CD4-positive, alpha-beta T cell (primary cell): ENCODE measurements at regions not wholly inside any gene's neighbourhood (a gene's known extent, or its start where the extent isn't known, plus 50 kb on each side); places are given as distances from the start of the nearest gene placed in this dataset.

Experiments used
- ATAC-seq: fragments of 200-7000 bp; cut with Tn5 transposase; one replicate; pipeline ENCODE4 v1.10.0; 2022; ENCODE audit warnings: mild to moderate bottlenecking; ENCODE audit not compliant: poor library complexity
- CTCF ChIA-PET: fragments of 350-600 bp; sonication (Branson Sonifier 250); formaldehyde crosslinking; loops from one replicate; lab custom pipeline; 2021; ENCODE audit warnings: antibody characterized with exemption, inconsistent platforms; lab: Charles Lee
- POLR2A ChIA-PET: fragments of 350-600 bp; sonication (Branson Sonifier 250); formaldehyde crosslinking; loops from one replicate; lab custom pipeline; 2021; ENCODE audit warnings: antibody characterized with exemption, inconsistent platforms; lab: Charles Lee
- DNase-seq, 14 experiments: peaks; one replicate each; pipeline ENCODE4 v3.0.0-alpha.2; 2013 to 2020; ENCODE audit warnings: mixed read lengths in 2 of 14
- H3K27ac ChIP-seq, 2 donors: one replicate each; pipeline versions ENCODE4 v1.5.1 to v1.7.0; 2013; ENCODE audit warnings: low read length in 2 of 2, low read depth in 1 of 2, mild to moderate bottlenecking in 1 of 2
- H3K27me3 ChIP-seq, 2 experiments: 1 replicate in 1 of 2; 2 replicates in 1 of 2; pipeline versions ENCODE4 v1.6.1 to v1.7.0; 2013; ENCODE audit warnings: low read length in 2 of 2, control low read depth in 1 of 2, mild to moderate bottlenecking in 1 of 2, moderate library complexity in 1 of 2; ENCODE audit not compliant: insufficient read depth in 2 of 2, control insufficient read depth in 1 of 2
- H3K36me3 ChIP-seq: one replicate; pipeline ENCODE4 v1.6.1; 2013; ENCODE audit warnings: low read length, control low read depth; ENCODE audit not compliant: insufficient read depth
- H3K4me1 ChIP-seq: one replicate; pipeline ENCODE4 v1.6.1; 2013; ENCODE audit warnings: low read length, control low read depth; ENCODE audit not compliant: insufficient read depth
- H3K4me3 ChIP-seq: one replicate; pipeline ENCODE4 v1.5.1; 2013; ENCODE audit warnings: mild to moderate bottlenecking, low read length, moderate library complexity
- H3K9me3 ChIP-seq, 2 experiments: 1 replicate in 1 of 2; 2 replicates in 1 of 2; pipeline versions ENCODE4 v1.6.1 to v1.7.0; 2013; ENCODE audit warnings: low read length in 2 of 2, mild to moderate bottlenecking in 2 of 2, control low read depth in 1 of 2, moderate library complexity in 1 of 2; ENCODE audit not compliant: control insufficient read depth in 1 of 2, insufficient read depth in 1 of 2
- H3K27ac Mint-ChIP-seq: one replicate; pipeline ENCODE4 v1.8.0; 2020; ENCODE audit warnings: mixed read lengths
- H3K27me3 Mint-ChIP-seq: one replicate; pipeline ENCODE4 v1.8.0; 2021; ENCODE audit warnings: mixed read lengths
- H3K36me3 Mint-ChIP-seq: one replicate; pipeline ENCODE4 v1.8.0; 2021; ENCODE audit warnings: low read depth, mixed read lengths
- H3K4me1 Mint-ChIP-seq: one replicate; pipeline ENCODE4 v1.8.0; 2021; ENCODE audit warnings: low read depth, mixed read lengths
- H3K4me3 Mint-ChIP-seq: one replicate; pipeline ENCODE4 v1.8.0; 2020; ENCODE audit warnings: mild to moderate bottlenecking, mixed read lengths
- H3K9me3 Mint-ChIP-seq: one replicate; pipeline ENCODE4 v1.8.0; 2020; ENCODE audit warnings: mixed read lengths
- intact Hi-C, 2 experiments: fragments of 100-400 bp; cut with DNase I in 1 of 2; cut with micrococcal nuclease in 1 of 2; formaldehyde crosslinking; loops; one replicate each; pipeline versions ENCODE4 v1.15.1 to v1.9.0; 2023 to 2025; cut with DNase I, micrococcal nuclease
- TF ChIP-seq, protein P1 (sequence below): fragments of 200-600 bp; IDR thresholded peaks from one replicate; pipeline ENCODE4 v1.8.0; 2022; ENCODE audit warnings: antibody characterized with exemption, mild to moderate bottlenecking

GRCh38 chr12:115648463-115648862 is 629.0 kb downstream of the MED13L start:
- POLR2A ChIA-PET: no interaction called here
- Mint-ChIP-seq H3K4me1 (no peaks in the 10 kb centered on the region), H3K27ac (no peak overlapping the region), H3K36me3 (no peaks in the 10 kb centered on the region), H3K4me3 (no peak overlapping the region), H3K27me3 (peaks cover 4% of the 10 kb centered on the region), H3K9me3 (peaks cover 12% of the 10 kb centered on the region)
- CTCF ChIA-PET: no interaction called here
- Histone ChIP-seq H3K36me3 (no peaks in the 10 kb centered on the region), H3K4me1 (no peaks in the 10 kb centered on the region), H3K9me3 (peaks cover 0 to 4% of the 10 kb centered on the region in 2 experiments), H3K27me3 (no peaks in the 10 kb centered on the region), H3K27ac (no peak overlapping the region), H3K4me3 (no peak overlapping the region)
- ATAC-seq (no peak), DNase-seq (no peak)
- intact Hi-C loops: no loop called here
- TF ChIP-seq, protein P1, sequence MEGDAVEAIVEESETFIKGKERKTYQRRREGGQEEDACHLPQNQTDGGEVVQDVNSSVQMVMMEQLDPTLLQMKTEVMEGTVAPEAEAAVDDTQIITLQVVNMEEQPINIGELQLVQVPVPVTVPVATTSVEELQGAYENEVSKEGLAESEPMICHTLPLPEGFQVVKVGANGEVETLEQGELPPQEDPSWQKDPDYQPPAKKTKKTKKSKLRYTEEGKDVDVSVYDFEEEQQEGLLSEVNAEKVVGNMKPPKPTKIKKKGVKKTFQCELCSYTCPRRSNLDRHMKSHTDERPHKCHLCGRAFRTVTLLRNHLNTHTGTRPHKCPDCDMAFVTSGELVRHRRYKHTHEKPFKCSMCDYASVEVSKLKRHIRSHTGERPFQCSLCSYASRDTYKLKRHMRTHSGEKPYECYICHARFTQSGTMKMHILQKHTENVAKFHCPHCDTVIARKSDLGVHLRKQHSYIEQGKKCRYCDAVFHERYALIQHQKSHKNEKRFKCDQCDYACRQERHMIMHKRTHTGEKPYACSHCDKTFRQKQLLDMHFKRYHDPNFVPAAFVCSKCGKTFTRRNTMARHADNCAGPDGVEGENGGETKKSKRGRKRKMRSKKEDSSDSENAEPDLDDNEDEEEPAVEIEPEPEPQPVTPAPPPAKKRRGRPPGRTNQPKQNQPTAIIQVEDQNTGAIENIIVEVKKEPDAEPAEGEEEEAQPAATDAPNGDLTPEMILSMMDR: no peak

- Histone ChIP-seq H3K4me3 (no peak overlapping the region), H3K27me3 (no peaks in the 10 kb centered on the region), H3K36me3 (no peaks in the 10 kb centered on the region), H3K27ac (no peak overlapping the region), H3K4me1 (no peaks in the 10 kb centered on the region), H3K9me3 (peaks cover 0 to 4% of the 10 kb centered on the region in 2 experiments)
- H3K36me3 Mint-ChIP-seq: no peaks in the 10 kb centered on the region
- CTCF ChIA-PET: no interaction called here
- peaks cover 4% of the 10 kb centered on the region for H3K27me3 Mint-ChIP-seq
- TF ChIP-seq, protein P1: no peak
- H3K9me3 Mint-ChIP-seq: peaks cover 12% of the 10 kb centered on the region
- intact Hi-C loops: no loop called here
- no peak overlapping the region for H3K4me3 Mint-ChIP-seq
- no peak for ATAC-seq
- POLR2A ChIA-PET: no interaction called here
- no peaks in the 10 kb centered on the region for H3K4me1 Mint-ChIP-seq
- H3K27ac Mint-ChIP-seq: no peak overlapping the region
- DNase-seq: no peak
These were observed 631.3 kb downstream of the MED13L start for GRCh38 chr12:115646210-115646609.

DNA sequence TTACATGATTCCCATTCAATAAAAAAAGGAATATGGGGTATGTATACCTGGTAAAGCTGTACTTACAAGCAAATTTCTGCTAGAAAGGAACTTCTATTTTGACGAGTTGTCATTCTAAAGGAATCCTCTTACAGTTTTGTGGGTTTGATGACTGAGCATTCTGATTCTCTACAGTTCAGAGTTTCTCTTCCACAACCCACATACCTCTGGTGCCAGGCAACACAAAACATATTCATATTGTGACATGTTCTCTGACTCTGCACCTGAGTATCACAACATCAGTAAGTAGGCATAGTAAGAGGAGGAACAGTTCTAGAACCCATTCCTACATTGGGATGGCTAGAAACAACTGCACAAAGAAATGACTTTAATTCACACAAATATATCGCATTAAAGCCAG is 636.6 kb downstream of the MED13L start:
- ATAC-seq (no peak), DNase-seq (no peak)
- POLR2A ChIA-PET: no interaction called here
- TF ChIP-seq, protein P1: no peak
- Histone ChIP-seq H3K27me3 (no peaks in the 10 kb centered on the region), H3K4me3 (no peak overlapping the region), H3K9me3 (peaks cover 0 to 4% of the 10 kb centered on the region in 2 experiments), H3K27ac (no peak overlapping the region), H3K4me1 (no peaks in the 10 kb centered on the region), H3K36me3 (no peaks in the 10 kb centered on the region)
- peaks cover 4% of the 10 kb centered on the region for H3K27me3 Mint-ChIP-seq
- no peak overlapping the region for H3K27ac Mint-ChIP-seq
- no peaks in the 10 kb centered on the region for H3K4me1 Mint-ChIP-seq
- CTCF ChIA-PET: no interaction called here
- intact Hi-C loops: no loop called here
- H3K36me3 Mint-ChIP-seq: no peaks in the 10 kb centered on the region
- H3K4me3 Mint-ChIP-seq: no peak overlapping the region
- peaks cover 5% of the 10 kb centered on the region for H3K9me3 Mint-ChIP-seq
